PC-3 (cell line): ENCODE measurements at regions not wholly inside any gene's neighbourhood (a gene's known extent, or its start where the extent isn't known, plus 50 kb on each side); places are given as distances from the start of the nearest gene placed in this dataset.

Source experiments
- ATAC-seq: fragments of 200-7000 bp; cut with Tn5 transposase; 2 replicates; pipeline ENCODE4 v1.9.1; 2020; ENCODE audit warnings: mild to moderate bottlenecking, moderate library complexity
- BruUV-seq: library from RNA; stranded (reverse); fragments of 400-500 nt; replicated peaks from 2 replicates; lab custom pipeline; 2021; lab: Mats Ljungman, UMichigan
- CTCF ChIA-PET: fragments of 300-600 bp; sonication (Branson Sonifier 250); formaldehyde crosslinking; loops from one replicate; lab custom pipeline; 2022; ENCODE audit warnings: antibody characterized with exemption; lab: Charles Lee
- POLR2A ChIA-PET: fragments of 300-600 bp; sonication (Branson Sonifier 250); formaldehyde crosslinking; loops from one replicate; lab custom pipeline; 2022; ENCODE audit warnings: antibody characterized with exemption; ENCODE audit not compliant: unreplicated experiment; lab: Charles Lee
- DNase-seq: peaks from one replicate; pipeline ENCODE4 v3.0.0-alpha.2; 2015
- H2AFZ ChIP-seq: fragments of 300-600 bp; sonication (generic); 2 replicates; pipeline ENCODE4 v1.6.0; 2016; ENCODE audit warnings: antibody characterized with exemption, low read length
- H3F3A ChIP-seq: fragments of 300-600 bp; sonication (generic); one replicate; pipeline ENCODE4 v1.6.0; 2017; ENCODE audit warnings: antibody characterized with exemption, low read length, control low read depth, mild to moderate bottlenecking; ENCODE audit not compliant: unreplicated experiment
- H3K27ac ChIP-seq: fragments of 300-600 bp; sonication (generic); 2 replicates; pipeline ENCODE4 v1.5.1; 2016; ENCODE audit warnings: mild to moderate bottlenecking, low read length
- H3K27me3 ChIP-seq: fragments of 300-600 bp; sonication (generic); 2 replicates; pipeline ENCODE4 v1.6.1; 2016; ENCODE audit warnings: low read length, mixed read lengths
- H3K36me3 ChIP-seq: fragments of 300-600 bp; sonication (generic); 2 replicates; pipeline ENCODE4 v1.6.1; 2016; ENCODE audit warnings: low read depth, mixed run types, low read length, mixed read lengths
- H3K4me1 ChIP-seq: fragments of 300-600 bp; sonication (generic); 2 replicates; pipeline ENCODE4 v1.5.1; 2016; ENCODE audit warnings: low read length; ENCODE audit not compliant: insufficient read depth
- H3K4me2 ChIP-seq: fragments of 300-600 bp; sonication (generic); 2 replicates; pipeline ENCODE4 v1.6.0; 2016; ENCODE audit warnings: low read length
- H3K4me3 ChIP-seq: fragments of 300-600 bp; sonication (generic); 2 replicates; pipeline ENCODE4 v1.5.1; 2016; ENCODE audit warnings: mild to moderate bottlenecking, low read length, mixed read lengths
- H3K79me2 ChIP-seq: fragments of 300-600 bp; sonication (generic); 2 replicates; pipeline ENCODE4 v1.6.1; 2017; ENCODE audit warnings: low read length, mixed read lengths
- H3K9ac ChIP-seq: fragments of 300-600 bp; sonication (generic); 2 replicates; pipeline ENCODE4 v1.6.0; 2016; ENCODE audit warnings: mild to moderate bottlenecking, low read length
- H3K9me2 ChIP-seq: fragments of 300-600 bp; sonication (generic); replicated peaks from 2 replicates; pipeline ENCODE4 v1.6.1; 2016; ENCODE audit warnings: mixed run types, low read length, mixed read lengths
- H3K9me3 ChIP-seq: fragments of 300-600 bp; sonication (generic); 2 replicates; pipeline ENCODE4 v1.6.1; 2016; ENCODE audit warnings: low read length, mixed read lengths
- H4K20me1 ChIP-seq: fragments of 300-600 bp; sonication (generic); 2 replicates; pipeline ENCODE4 v1.6.1; 2016; ENCODE audit warnings: low read length, mixed read lengths
- EZH2 ChIP-seq: fragments of 300-600 bp; sonication (generic); IDR thresholded peaks from one replicate; pipeline ENCODE4 v1.6.1; 2017; ENCODE audit warnings: antibody characterized with exemption, mild to moderate bottlenecking, low read length; ENCODE audit not compliant: unreplicated experiment
- EZH2phosphoT487 ChIP-seq: fragments of 300-600 bp; sonication (generic); IDR thresholded peaks from 2 replicates; pipeline ENCODE4 v1.6.1; 2018; ENCODE audit warnings: mild to moderate bottlenecking, antibody characterized with exemption, low read length, borderline replicate concordance
- intact Hi-C: fragments of 100-400 bp; cut with micrococcal nuclease; formaldehyde crosslinking; loops from 2 replicates; pipeline ENCODE4 v1.9.0; 2023
- TF ChIP-seq, protein P1 (sequence below): fragments of 300-600 bp; sonication (generic); conservative IDR thresholded peaks from 2 replicates; pipeline ENCODE4 v1.5.1; 2017; ENCODE audit warnings: antibody characterized with exemption, low read depth, mild to moderate bottlenecking, low read length

DNA sequence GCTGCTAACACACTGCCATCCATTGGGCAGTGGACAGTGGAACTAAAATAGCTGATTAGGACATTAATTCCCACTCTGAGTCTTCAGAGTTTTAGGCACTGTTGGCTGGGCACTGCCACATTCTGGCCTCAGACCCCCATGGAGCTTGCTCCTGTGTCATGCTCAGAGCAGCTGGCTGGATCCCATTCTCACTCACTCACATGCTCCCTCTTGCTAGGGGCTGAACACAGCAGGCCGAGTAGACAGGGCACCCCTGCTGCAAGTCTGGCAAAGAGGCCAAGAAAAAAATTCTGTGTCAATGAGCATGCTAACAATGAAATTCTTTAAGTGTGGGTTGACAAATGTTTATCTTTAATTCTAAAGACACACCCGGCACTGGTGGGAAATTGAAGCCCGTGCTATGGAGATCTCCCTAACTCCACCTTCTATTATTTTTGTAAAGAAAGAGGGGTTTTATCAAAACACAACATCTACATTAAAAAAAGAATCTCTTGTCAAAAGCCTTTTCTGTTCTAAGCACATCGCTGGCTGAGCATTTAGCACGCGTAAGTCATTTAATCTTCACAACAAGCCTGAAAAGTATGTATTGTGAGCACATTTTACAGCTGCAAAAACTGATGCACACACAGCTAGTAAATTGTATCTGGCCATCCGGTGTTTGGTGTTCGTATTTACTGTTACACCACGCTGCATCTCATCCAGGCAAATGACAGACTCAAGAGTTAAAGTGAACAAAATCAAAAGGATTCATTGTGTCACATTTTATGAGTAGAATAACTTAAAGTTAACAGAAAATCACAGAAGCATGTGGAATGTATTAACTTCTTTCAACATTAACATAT is 362.1 kb downstream of the PLOD2 start:
- Histone ChIP-seq H4K20me1 (no peaks in the 10 kb centered on the region), H2AFZ (no peak overlapping the region), H3K79me2 (no peaks in the 10 kb centered on the region), H3K9me2 (no peaks in the 10 kb centered on the region), H3F3A (no peaks in the 10 kb centered on the region), H3K4me1 (no peaks in the 10 kb centered on the region), H3K4me2 (no peak overlapping the region), H3K36me3 (no peaks in the 10 kb centered on the region), H3K27ac (no peak overlapping the region), H3K4me3 (no peak overlapping the region), H3K9ac (no peak overlapping the region), H3K27me3 (no peaks in the 10 kb centered on the region), H3K9me3 (no peaks in the 10 kb centered on the region)
- DNase-seq: no peak
- CTCF ChIA-PET: no interaction called here
- POLR2A ChIA-PET: no interaction called here
- TF ChIP-seq EZH2: no peak
- TF ChIP-seq EZH2phosphoT487: no peak
- TF ChIP-seq, protein P1, sequence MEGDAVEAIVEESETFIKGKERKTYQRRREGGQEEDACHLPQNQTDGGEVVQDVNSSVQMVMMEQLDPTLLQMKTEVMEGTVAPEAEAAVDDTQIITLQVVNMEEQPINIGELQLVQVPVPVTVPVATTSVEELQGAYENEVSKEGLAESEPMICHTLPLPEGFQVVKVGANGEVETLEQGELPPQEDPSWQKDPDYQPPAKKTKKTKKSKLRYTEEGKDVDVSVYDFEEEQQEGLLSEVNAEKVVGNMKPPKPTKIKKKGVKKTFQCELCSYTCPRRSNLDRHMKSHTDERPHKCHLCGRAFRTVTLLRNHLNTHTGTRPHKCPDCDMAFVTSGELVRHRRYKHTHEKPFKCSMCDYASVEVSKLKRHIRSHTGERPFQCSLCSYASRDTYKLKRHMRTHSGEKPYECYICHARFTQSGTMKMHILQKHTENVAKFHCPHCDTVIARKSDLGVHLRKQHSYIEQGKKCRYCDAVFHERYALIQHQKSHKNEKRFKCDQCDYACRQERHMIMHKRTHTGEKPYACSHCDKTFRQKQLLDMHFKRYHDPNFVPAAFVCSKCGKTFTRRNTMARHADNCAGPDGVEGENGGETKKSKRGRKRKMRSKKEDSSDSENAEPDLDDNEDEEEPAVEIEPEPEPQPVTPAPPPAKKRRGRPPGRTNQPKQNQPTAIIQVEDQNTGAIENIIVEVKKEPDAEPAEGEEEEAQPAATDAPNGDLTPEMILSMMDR: no peak
- intact Hi-C loops: no loop called here
- BruUV-seq: no TSS peak
- ATAC-seq: no peak

DNA sequence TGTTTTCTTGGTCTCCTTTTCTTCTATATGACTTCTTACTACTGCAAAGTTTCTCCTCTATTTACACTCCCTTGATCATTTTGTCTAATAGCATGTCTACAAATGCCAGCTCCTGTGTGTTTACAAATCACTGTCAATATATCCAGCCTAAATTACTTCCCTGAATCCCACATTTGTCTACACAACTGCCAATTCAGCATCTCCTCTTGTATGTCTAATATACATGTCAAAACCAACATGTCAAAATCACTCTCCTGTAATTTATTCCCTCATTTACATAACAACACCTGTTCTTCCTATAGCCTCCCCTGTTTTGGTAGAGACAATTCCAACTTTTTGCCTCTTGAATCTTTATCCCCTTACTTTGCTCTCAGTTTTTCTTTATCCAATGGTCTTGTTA is 359.3 kb downstream of the PLOD2 start:
- ATAC-seq: no peak
- no peaks in the 10 kb centered on the region for H4K20me1 ChIP-seq
- BruUV-seq: no TSS peak
- no peak overlapping the region for H3K4me2 ChIP-seq
- no peak for TF ChIP-seq EZH2
- TF ChIP-seq, protein P1: no peak
- TF ChIP-seq EZH2phosphoT487: no peak
- DNase-seq: no peak
- H3K27ac ChIP-seq: no peak overlapping the region
- POLR2A ChIA-PET: no interaction called here
- H3K9me2 ChIP-seq: no peaks in the 10 kb centered on the region
- CTCF ChIA-PET: no interaction called here
- no peaks in the 10 kb centered on the region for H3K79me2 ChIP-seq
- intact Hi-C loops: no loop called here
- no peak overlapping the region for H3K4me3 ChIP-seq
- no peak overlapping the region for H2AFZ ChIP-seq
- H3K4me1 ChIP-seq: no peaks in the 10 kb centered on the region
- H3K27me3 ChIP-seq: no peaks in the 10 kb centered on the region
- H3K9me3 ChIP-seq: no peaks in the 10 kb centered on the region
- no peaks in the 10 kb centered on the region for H3K36me3 ChIP-seq
- no peaks in the 10 kb centered on the region for H3F3A ChIP-seq
- H3K9ac ChIP-seq: no peak overlapping the region

DNA sequence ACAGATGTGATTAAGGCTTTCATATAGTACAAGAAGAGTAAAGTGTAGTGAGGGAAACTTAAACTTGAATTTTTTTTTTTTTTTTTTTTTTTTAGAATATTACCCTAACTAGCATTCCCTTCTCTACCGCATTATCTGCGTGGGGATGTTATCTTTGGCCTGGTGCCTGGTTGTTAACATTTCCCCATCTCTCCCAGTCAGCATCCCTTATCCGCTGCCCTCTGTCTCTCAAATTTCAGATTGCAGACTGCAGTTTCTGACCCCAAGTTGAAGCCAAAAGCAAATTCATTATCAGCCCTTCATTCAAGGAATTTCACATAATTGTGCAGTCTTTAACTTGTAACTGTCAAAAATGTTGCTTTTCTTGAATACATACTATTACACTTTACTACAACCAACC is 353.0 kb downstream of the PLOD2 start:
- Histone ChIP-seq H2AFZ (no peak overlapping the region), H3K9me3 (no peaks in the 10 kb centered on the region), H3K9me2 (no peaks in the 10 kb centered on the region), H3K27me3 (no peaks in the 10 kb centered on the region), H3F3A (no peaks in the 10 kb centered on the region), H3K79me2 (no peaks in the 10 kb centered on the region), H3K27ac (no peak overlapping the region), H3K9ac (no peak overlapping the region), H4K20me1 (no peaks in the 10 kb centered on the region), H3K36me3 (no peaks in the 10 kb centered on the region), H3K4me3 (no peak overlapping the region), H3K4me1 (no peaks in the 10 kb centered on the region), H3K4me2 (no peak overlapping the region)
- intact Hi-C loops: no loop called here
- ChIA-PET CTCF (no interaction called here), POLR2A (no interaction called here)
- TF ChIP-seq, protein P1: peak; percentile 36; the same call in 1 of the 2 replicates
- TF ChIP-seq EZH2: no peak
- ATAC-seq: no peak
- no TSS peak for BruUV-seq
- DNase-seq: peak; percentile 7
